Fibroblast of skin of left biceps (primary cell): ENCODE measurements at regions not wholly inside any gene's neighbourhood (a gene's known extent, or its start where the extent isn't known, plus 50 kb on each side); places are given as distances from the start of the nearest gene placed in this dataset.
A peak's percentile ranks its signal among the peaks of the same experiment; 100 is the strongest.
"Not testable (repeated sequence)": the region's sequence is repeated elsewhere in the genome, so short reads cannot be mapped to it uniquely, and the experiment has no call there.

Experiments
- DNase-seq, 2 experiments: peaks; one replicate each; pipeline ENCODE4 v3.0.0-alpha.2; 2013; ENCODE audit warnings: low read depth in 2 of 2

- peak; percentile 60 to 63 for DNase-seq
Observed at GRCh38 chr16:73125850-73126524, 78.1 kb upstream of the ZFHX3 start.

- DNase-seq: no peak
Observed at GRCh38 chr16:73124665-73125375, 76.9 kb upstream of the ZFHX3 start.

DNA sequence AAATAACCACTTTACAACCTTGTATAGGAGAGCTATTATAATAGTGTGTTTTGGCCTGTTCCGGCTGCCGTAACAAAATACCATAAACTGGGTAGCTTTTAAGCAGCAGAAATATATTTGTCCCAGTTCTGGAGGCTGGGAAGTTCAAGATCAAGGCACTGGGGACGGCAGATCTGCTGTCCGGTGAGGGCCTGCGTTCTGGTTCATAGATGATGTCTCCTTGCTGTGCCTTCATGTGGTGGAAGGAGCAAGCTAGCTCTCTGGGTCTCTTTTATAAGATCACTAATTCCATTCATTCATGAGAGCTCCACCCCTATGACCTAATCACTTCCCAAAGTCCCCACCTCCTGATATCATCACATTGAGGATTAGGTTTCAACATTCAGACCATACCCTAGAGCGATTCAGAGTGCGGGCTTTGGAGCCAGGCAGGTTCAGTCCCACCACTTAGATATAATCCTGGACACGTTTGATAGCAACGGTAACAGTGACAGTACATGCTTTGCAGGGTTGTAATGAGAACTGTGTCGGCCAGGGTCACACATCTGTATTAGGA, 76.2 kb upstream of the ZFHX3 start:
- DNase-seq: no peak

GRCh38 chr16:73122604-73123391, 74.9 kb upstream of the ZFHX3 start:
- DNase-seq: no peak

GRCh38 chr16:73116576-73116975, 68.6 kb upstream of the ZFHX3 start:
- no peak for DNase-seq

DNA sequence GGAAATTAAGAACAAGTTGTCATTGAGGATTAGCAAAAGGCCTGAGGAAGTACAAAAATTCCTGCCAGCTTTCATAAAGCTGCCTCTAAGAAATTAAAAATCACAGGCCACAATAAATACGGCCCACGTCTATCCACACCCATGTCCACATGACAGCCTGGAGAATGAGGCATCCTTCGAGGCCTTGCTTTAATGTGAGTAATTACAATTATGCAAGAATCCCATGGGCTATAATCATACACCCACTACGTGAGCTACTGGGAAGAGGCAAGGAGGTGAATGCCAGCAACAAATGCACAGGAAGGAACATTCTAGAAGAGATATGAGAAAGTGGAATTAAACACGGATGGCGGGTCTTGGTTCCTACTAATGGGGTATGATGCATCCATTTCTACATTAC, 65.4 kb upstream of the ZFHX3 start:
- no peak for DNase-seq

DNA sequence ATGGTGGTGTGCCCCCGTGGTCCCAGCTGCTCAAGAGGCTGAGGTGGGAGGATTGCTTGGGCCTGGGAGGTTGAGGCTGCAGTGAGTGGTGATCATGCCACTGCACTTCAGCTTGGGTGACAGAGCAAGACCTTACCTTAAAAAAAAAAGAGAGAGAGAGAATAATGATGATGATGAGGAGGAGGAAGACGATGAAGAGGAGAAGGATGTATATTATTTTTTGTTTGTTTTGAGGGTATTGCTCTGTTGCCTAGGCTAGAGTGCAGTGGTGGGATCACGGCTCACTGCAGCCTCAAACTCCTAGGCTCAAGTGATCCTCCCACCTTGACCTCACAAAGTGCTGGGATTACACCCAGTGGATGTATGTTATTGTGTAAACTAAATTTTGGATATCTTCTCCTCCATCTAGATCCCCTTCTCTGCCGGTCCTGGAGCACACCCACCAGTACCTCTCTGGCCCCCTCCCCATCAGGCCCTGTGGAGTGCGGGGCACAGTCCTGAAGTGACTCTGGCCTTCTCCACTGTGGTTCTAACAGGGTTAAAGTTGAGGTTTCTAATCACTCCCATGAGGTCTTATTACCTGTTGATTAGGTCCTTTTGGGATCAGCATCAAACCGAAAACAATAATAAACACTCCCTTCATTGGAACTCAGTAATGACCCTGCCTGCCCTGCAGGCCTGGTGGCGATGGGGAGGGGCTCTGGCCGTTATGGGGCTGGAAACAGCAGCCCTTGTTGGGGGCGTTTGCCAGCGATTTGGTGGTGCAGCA, 60.5 kb upstream of the ZFHX3 start:
- DNase-seq: no peak

- DNase-seq: no peak
Observed at GRCh38 chr16:73107371-73107770, 59.4 kb upstream of the ZFHX3 start.

- no peak for DNase-seq
Observed at GRCh38 chr16:73106329-73107034, 58.6 kb upstream of the ZFHX3 start.

DNA sequence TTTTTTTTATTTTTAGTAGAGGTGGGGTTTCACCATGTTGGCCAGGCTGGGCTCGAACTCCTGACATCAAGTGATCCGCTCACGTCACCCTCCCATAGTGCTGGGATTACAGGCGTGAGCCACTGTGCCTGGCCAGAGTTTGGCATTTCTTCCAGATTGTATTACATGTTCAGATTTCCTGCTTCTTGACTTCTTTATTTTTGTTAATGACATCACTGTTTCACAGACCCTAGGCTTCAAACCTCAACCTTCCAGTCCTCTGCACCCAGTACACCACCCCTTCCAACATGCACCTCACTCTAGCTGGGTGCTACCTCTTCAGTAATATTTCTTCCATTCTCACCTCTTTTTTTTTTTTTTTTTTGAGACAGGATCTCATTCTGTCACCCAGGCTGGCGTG, 53.6 kb upstream of the ZFHX3 start:
- no peak for DNase-seq

DNA sequence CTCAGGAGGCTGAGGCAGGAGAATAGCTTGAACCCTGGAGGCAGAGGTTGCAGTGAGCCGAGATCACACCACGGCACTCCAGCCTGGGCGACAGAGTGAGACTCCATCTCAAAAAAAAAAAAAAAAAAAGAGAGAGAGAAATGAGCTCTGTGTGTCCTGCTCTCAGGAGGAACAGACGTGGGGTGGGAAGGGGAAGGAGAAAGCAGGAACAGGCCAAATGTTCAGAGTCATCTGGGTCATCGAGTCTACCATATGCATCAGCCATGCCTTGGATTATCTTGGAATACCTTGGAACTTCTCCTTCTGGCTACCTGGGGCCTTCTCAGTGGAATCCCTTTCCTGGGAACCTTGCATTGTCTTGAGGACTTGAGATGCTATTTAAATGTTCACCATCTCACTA, 51.7 kb upstream of the ZFHX3 start:
- DNase-seq: not testable (repeated sequence)
